Kidney (tissue), 13 donors: ENCODE measurements at regions not wholly inside any gene's neighbourhood (a gene's known extent, or its start where the extent isn't known, plus 50 kb on each side); places are given as distances from the start of the nearest gene placed in this dataset.

Experiments used
- DNase-seq, 5 donors: peaks; one replicate each; pipeline ENCODE4 v3.0.0-alpha.2; 2013 to 2020
- FAIRE-seq: peaks from 2 replicates; lab custom pipeline; 2012; peaks lifted over from hg19 to GRCh38; lab: Jason Lieb, UNC
- H3K27ac ChIP-seq, 2 donors: one replicate each; pipeline ENCODE4 v1.7.0; 2013; ENCODE audit warnings: low read depth in 2 of 2, low read length in 2 of 2, inconsistent platforms in 1 of 2
- H3K27me3 ChIP-seq: one replicate; pipeline ENCODE4 v1.7.1; 2013; ENCODE audit warnings: low read length, inconsistent platforms; ENCODE audit not compliant: control insufficient read depth, insufficient read depth
- H3K36me3 ChIP-seq, 3 donors: one replicate each; pipeline versions ENCODE4 v1.7.0 to v1.7.1; 2013; ENCODE audit warnings: low read length in 3 of 3, control low read depth in 1 of 3, inconsistent platforms in 1 of 3; ENCODE audit not compliant: insufficient read depth in 3 of 3, control insufficient read depth in 2 of 3
- H3K4me1 ChIP-seq, 3 donors: one replicate each; pipeline versions ENCODE4 v1.7.0 to v1.7.1; 2013; ENCODE audit warnings: low read length in 3 of 3, inconsistent platforms in 1 of 3, low read depth in 1 of 3; ENCODE audit not compliant: control insufficient read depth in 2 of 3, insufficient read depth in 2 of 3
- H3K4me3 ChIP-seq, 3 donors: one replicate each; pipeline versions ENCODE4 v1.7.0 to v1.8.1; 2013; ENCODE audit warnings: low read length in 3 of 3, control low read depth in 1 of 3, inconsistent platforms in 1 of 3
- H3K9ac ChIP-seq, 3 donors: one replicate each; pipeline versions ENCODE4 v1.7.0 to v1.7.1; 2013; ENCODE audit warnings: low read length in 3 of 3, control low read depth in 1 of 3, inconsistent platforms in 1 of 3
- H3K9me3 ChIP-seq, 3 donors: one replicate each; pipeline versions ENCODE4 v1.7.0 to v1.7.1; 2013; ENCODE audit warnings: low read length in 3 of 3, control low read depth in 1 of 3, inconsistent platforms in 1 of 3; ENCODE audit not compliant: control insufficient read depth in 2 of 3, insufficient read depth in 1 of 3
- intact Hi-C: fragments of 100-400 bp; cut with DNase I; formaldehyde crosslinking; loops from one replicate; pipeline ENCODE4 v1.11.1; 2022
- TF ChIP-seq, protein P1 (sequence below): IDR thresholded peaks from 3 replicates; pipeline ENCODE4 v1.5.1; 2012; ENCODE audit warnings: mild to moderate bottlenecking, moderate library complexity, borderline replicate concordance; ENCODE audit not compliant: insufficient read depth; ENCODE audit errors: extremely low read depth
- donor health status: control.
- donor health status: control.
- donor health status: control.
- donor health status: control.
- donor health status: control.
- donor health status: DM: yes; HTN: yes; CAD: no.
- donor health status: Normal renal cell carcinoma (clear cell type).

DNA sequence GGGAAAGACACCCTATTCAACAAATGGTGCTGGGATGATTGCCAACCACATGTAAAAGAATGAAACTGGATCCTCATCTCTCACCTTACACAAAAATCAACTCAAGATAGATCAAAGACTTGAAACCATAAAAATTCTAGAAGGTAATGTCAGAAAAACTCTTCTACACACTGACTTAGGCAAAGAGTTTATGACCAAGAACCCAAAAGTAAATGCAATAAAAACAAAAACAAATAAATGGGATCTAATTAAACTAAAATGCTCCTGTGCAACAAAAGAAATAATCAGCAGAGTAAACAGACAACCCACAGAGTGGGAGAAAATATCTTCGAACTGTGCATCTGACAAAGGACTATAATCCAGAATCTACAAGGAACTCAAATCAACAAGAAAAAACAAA lies 504.2 kb upstream of the MBL2 start:
- H3K4me1 ChIP-seq: no peaks in the 10 kb centered on the region
- H3K9me3 ChIP-seq: peaks cover 0 to 6% (median 0%) of the 10 kb centered on the region in 3 donors
- intact Hi-C loops: no loop called here
- H3K27me3 ChIP-seq: no peaks in the 10 kb centered on the region
- H3K36me3 ChIP-seq: no peaks in the 10 kb centered on the region
- H3K27ac ChIP-seq: no peak overlapping the region
- no peak for DNase-seq
- H3K9ac ChIP-seq: no peak overlapping the region
- TF ChIP-seq, protein P1, sequence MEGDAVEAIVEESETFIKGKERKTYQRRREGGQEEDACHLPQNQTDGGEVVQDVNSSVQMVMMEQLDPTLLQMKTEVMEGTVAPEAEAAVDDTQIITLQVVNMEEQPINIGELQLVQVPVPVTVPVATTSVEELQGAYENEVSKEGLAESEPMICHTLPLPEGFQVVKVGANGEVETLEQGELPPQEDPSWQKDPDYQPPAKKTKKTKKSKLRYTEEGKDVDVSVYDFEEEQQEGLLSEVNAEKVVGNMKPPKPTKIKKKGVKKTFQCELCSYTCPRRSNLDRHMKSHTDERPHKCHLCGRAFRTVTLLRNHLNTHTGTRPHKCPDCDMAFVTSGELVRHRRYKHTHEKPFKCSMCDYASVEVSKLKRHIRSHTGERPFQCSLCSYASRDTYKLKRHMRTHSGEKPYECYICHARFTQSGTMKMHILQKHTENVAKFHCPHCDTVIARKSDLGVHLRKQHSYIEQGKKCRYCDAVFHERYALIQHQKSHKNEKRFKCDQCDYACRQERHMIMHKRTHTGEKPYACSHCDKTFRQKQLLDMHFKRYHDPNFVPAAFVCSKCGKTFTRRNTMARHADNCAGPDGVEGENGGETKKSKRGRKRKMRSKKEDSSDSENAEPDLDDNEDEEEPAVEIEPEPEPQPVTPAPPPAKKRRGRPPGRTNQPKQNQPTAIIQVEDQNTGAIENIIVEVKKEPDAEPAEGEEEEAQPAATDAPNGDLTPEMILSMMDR: no peak
- FAIRE-seq: no peak
- no peak overlapping the region for H3K4me3 ChIP-seq

DNA sequence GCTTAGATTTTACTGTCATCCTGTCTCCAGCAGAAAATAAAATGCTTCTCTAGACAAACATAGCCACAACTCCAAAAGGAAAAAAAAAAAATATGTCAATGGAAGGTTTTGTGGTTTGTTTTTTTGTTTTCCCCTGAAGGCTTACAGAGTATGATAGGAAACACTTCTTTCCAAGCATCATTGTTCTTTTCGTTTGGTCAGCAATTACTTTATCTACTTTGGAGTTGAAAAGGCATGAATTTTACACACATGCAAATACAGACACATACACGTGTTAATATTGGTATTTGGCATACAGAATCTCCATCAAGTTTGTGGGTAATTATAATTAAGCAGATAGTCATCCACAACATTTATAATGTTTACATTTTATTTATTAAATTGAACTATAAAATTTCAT lies 496.9 kb upstream of the MBL2 start:
- no peak for DNase-seq
- TF ChIP-seq, protein P1: no peak
- Histone ChIP-seq H3K27me3 (no peaks in the 10 kb centered on the region), H3K9ac (no peak overlapping the region), H3K36me3 (no peaks in the 10 kb centered on the region), H3K4me3 (no peak overlapping the region), H3K4me1 (no peaks in the 10 kb centered on the region), H3K27ac (no peak overlapping the region), H3K9me3 (peaks cover 0 to 6% (median 0%) of the 10 kb centered on the region in 3 donors)
- intact Hi-C loops: no loop called here
- no peak for FAIRE-seq

DNA sequence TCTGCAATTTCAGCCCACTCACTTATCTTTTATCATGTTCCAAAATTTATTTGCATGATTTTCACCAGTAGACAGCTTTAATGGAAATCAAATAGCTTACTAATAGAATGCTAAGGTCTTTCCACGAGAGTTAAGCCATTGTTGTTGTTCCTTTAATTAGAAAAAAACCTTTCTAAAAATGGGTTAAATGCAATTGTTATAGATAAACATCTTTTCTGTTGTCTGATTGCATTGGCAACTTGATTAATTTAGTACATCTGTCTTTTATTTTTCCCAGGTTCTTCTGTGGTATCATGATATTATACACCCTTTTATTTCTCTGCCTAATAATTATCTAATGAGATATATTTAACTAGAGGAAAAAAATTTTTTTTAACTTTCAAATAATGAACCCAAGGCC lies 487.6 kb upstream of the MBL2 start:
- intact Hi-C loops: no loop called here
- Histone ChIP-seq H3K36me3 (no peaks in the 10 kb centered on the region), H3K27ac (no peak overlapping the region), H3K27me3 (no peaks in the 10 kb centered on the region), H3K9me3 (no peaks in the 10 kb centered on the region), H3K9ac (no peak overlapping the region), H3K4me3 (no peak overlapping the region), H3K4me1 (no peaks in the 10 kb centered on the region)
- TF ChIP-seq, protein P1: no peak
- FAIRE-seq (no peak), DNase-seq (no peak)

DNA sequence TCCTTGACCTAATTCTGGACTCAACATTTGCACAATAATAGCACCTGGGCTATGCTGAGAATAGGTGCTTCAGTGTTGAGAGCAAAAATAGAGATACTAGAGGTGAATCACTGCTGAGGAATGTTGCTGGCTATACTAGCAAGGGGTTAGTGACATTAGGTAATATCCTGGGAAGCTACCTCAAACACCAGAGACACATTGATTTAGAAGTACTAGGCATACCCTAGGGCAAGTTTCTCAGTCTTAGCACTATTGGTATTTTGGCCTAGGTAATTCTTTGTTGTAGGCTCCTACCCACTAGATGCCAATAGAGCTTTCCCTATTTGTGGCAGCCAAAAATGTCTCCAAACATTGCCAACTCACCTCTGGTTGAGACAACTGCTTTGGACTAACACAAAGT lies 484.0 kb upstream of the MBL2 start:
- FAIRE-seq (no peak), DNase-seq (no peak)
- Histone ChIP-seq H3K27me3 (no peaks in the 10 kb centered on the region), H3K4me1 (no peaks in the 10 kb centered on the region), H3K4me3 (no peak overlapping the region), H3K27ac (no peak overlapping the region), H3K9me3 (no peaks in the 10 kb centered on the region), H3K36me3 (no peaks in the 10 kb centered on the region), H3K9ac (no peak overlapping the region)
- intact Hi-C loops: no loop called here
- TF ChIP-seq, protein P1: no peak
